ENCODE measurements at regions not wholly inside any gene's neighbourhood (a gene's known extent, or its start where the extent isn't known, plus 50 kb on each side); places are given as distances from the start of the nearest gene placed in this dataset.

- 96% methylated on average over 4 of the region's 4 CpGs for WGBS
- Histone ChIP-seq H3K79me1 (replicated peaks; ENCODE audit: low read length, poor library complexity, severe bottlenecking) (no peaks in the 10 kb centered on the region), H2BK5ac (ENCODE audit: low read depth, low read length, poor library complexity, severe bottlenecking) (no peak overlapping the region), H3K9ac (ENCODE audit: low read length) (no peak overlapping the region), H4K8ac (ENCODE audit: low read length) (no peak overlapping the region), H3K4me2 (ENCODE audit: low read length, poor library complexity, severe bottlenecking) (no peak overlapping the region), H3K18ac (ENCODE audit: low read depth in 1 of 2, low read length in 2 of 2) (no peak overlapping the region), H3K27me3 (ENCODE audit: control insufficient read depth in 1 of 2, insufficient read depth in 1 of 2, low read length in 2 of 2) (no peaks in the 10 kb centered on the region), H2AFZ (ENCODE audit: low read depth, low read length) (no peak overlapping the region), H3K4ac (ENCODE audit: low read depth in 1 of 2, low read length in 2 of 2) (no peak overlapping the region), H3K27ac (ENCODE audit: low read length, poor library complexity, severe bottlenecking) (no peak overlapping the region), H2AK5ac (ENCODE audit: low read length, severe bottlenecking) (no peak overlapping the region), H2BK15ac (ENCODE audit: low read depth, poor library complexity, severe bottlenecking) (no peak overlapping the region), H3K9me3 (ENCODE audit: control insufficient read depth, low read length) (no peaks in the 10 kb centered on the region), H2BK12ac (ENCODE audit: low read length in 2 of 2) (no peak overlapping the region), H4K91ac (ENCODE audit: low read length) (no peak overlapping the region), H3K14ac (ENCODE audit: low read length in 2 of 2) (no peak overlapping the region), H2BK120ac (ENCODE audit: low read depth, low read length) (no peak overlapping the region), H3K4me3 (ENCODE audit: insufficient read depth in 1 of 2, low read depth in 1 of 2, low read length in 2 of 2) (no peak overlapping the region), H3K36me3 (ENCODE audit: control insufficient read depth in 1 of 2, insufficient read depth in 2 of 2, low read depth in 1 of 2, low read length in 2 of 2) (no peaks in the 10 kb centered on the region), H3K23ac (ENCODE audit: low read length in 2 of 2) (no peak overlapping the region), H3K4me1 (ENCODE audit: control insufficient read depth, insufficient read depth, low read depth, low read length) (peaks cover 7% of the 10 kb centered on the region)
- DNase-seq = no peak
Observed at GRCh38 chr6:3963426-3963825, 114.3 kb downstream of the FAM50B start.

- Histone ChIP-seq H2BK15ac (ENCODE audit: low read depth, poor library complexity, severe bottlenecking) (no peak overlapping the region), H3K36me3 (ENCODE audit: control insufficient read depth in 1 of 2, insufficient read depth in 2 of 2, low read depth in 1 of 2, low read length in 2 of 2) (no peaks in the 10 kb centered on the region), H2AK5ac (ENCODE audit: low read length, severe bottlenecking) (no peak overlapping the region), H3K27ac (ENCODE audit: low read length, poor library complexity, severe bottlenecking) (no peak overlapping the region), H3K4me2 (ENCODE audit: low read length, poor library complexity, severe bottlenecking) (peak overlapping the region; percentile 33), H2BK120ac (ENCODE audit: low read depth, low read length) (no peak overlapping the region), H3K4me3 (ENCODE audit: insufficient read depth in 1 of 2, low read depth in 1 of 2, low read length in 2 of 2) (no peak overlapping the region), H3K9me3 (ENCODE audit: control insufficient read depth, low read length) (no peaks in the 10 kb centered on the region), H3K79me1 (replicated peaks; ENCODE audit: low read length, poor library complexity, severe bottlenecking) (no peaks in the 10 kb centered on the region), H3K4me1 (ENCODE audit: control insufficient read depth, insufficient read depth, low read depth, low read length) (peaks cover 9% of the 10 kb centered on the region), H2BK5ac (ENCODE audit: low read depth, low read length, poor library complexity, severe bottlenecking) (no peak overlapping the region), H2AFZ (ENCODE audit: low read depth, low read length) (no peak overlapping the region), H3K4ac (ENCODE audit: low read depth in 1 of 2, low read length in 2 of 2) (no peak overlapping the region), H4K91ac (ENCODE audit: low read length) (no peak overlapping the region), H3K9ac (ENCODE audit: low read length) (no peak overlapping the region), H3K23ac (ENCODE audit: low read length in 2 of 2) (no peak overlapping the region), H3K27me3 (ENCODE audit: control insufficient read depth in 1 of 2, insufficient read depth in 1 of 2, low read length in 2 of 2) (no peaks in the 10 kb centered on the region), H4K8ac (ENCODE audit: low read length) (no peak overlapping the region), H3K14ac (ENCODE audit: low read length in 2 of 2) (no peak overlapping the region), H2BK12ac (ENCODE audit: low read length in 2 of 2) (no peak overlapping the region), H3K18ac (ENCODE audit: low read depth in 1 of 2, low read length in 2 of 2) (no peak overlapping the region)
- WGBS = 80% methylated on average over 12 of the region's 12 CpGs
- no peak for DNase-seq
Observed at GRCh38 chr6:3965071-3965718, 113.7 kb downstream of the FAM217A start.

- Histone ChIP-seq H4K8ac (ENCODE audit: low read length) (no peak overlapping the region), H3K9me3 (ENCODE audit: control insufficient read depth, low read length) (no peaks in the 10 kb centered on the region), H3K4me3 (ENCODE audit: insufficient read depth in 1 of 2, low read depth in 1 of 2, low read length in 2 of 2) (no peak overlapping the region), H3K9ac (ENCODE audit: low read length) (no peak overlapping the region), H3K14ac (ENCODE audit: low read length in 2 of 2) (no peak overlapping the region), H3K27ac (ENCODE audit: low read length, poor library complexity, severe bottlenecking) (no peak overlapping the region), H2BK12ac (ENCODE audit: low read length in 2 of 2) (no peak overlapping the region), H3K4me1 (ENCODE audit: control insufficient read depth, insufficient read depth, low read depth, low read length) (peaks cover 2% of the 10 kb centered on the region), H2BK120ac (ENCODE audit: low read depth, low read length) (no peak overlapping the region), H3K23ac (ENCODE audit: low read length in 2 of 2) (no peak overlapping the region), H2BK5ac (ENCODE audit: low read depth, low read length, poor library complexity, severe bottlenecking) (no peak overlapping the region), H3K18ac (ENCODE audit: low read depth in 1 of 2, low read length in 2 of 2) (no peak overlapping the region), H3K79me1 (replicated peaks; ENCODE audit: low read length, poor library complexity, severe bottlenecking) (no peaks in the 10 kb centered on the region), H3K36me3 (ENCODE audit: control insufficient read depth in 1 of 2, insufficient read depth in 2 of 2, low read depth in 1 of 2, low read length in 2 of 2) (no peaks in the 10 kb centered on the region), H2AK5ac (ENCODE audit: low read length, severe bottlenecking) (no peak overlapping the region), H3K27me3 (ENCODE audit: control insufficient read depth in 1 of 2, insufficient read depth in 1 of 2, low read length in 2 of 2) (no peaks in the 10 kb centered on the region), H3K4ac (ENCODE audit: low read depth in 1 of 2, low read length in 2 of 2) (no peak overlapping the region), H2BK15ac (ENCODE audit: low read depth, poor library complexity, severe bottlenecking) (no peak overlapping the region), H4K91ac (ENCODE audit: low read length) (no peak overlapping the region), H3K4me2 (ENCODE audit: low read length, poor library complexity, severe bottlenecking) (no peak overlapping the region), H2AFZ (ENCODE audit: low read depth, low read length) (no peak overlapping the region)
- WGBS = over 99% methylated on average over 9 of the region's 9 CpGs
- DNase-seq = no peak
Observed at GRCh38 chr6:3966426-3966825, 112.5 kb downstream of the FAM217A start.

- Histone ChIP-seq H4K91ac (ENCODE audit: low read length) (no peak overlapping the region), H3K23ac (ENCODE audit: low read length in 2 of 2) (no peak overlapping the region), H3K27me3 (ENCODE audit: control insufficient read depth in 1 of 2, insufficient read depth in 1 of 2, low read length in 2 of 2) (no peaks in the 10 kb centered on the region), H3K4me1 (ENCODE audit: control insufficient read depth, insufficient read depth, low read depth, low read length) (peaks cover 2% of the 10 kb centered on the region), H3K4ac (ENCODE audit: low read depth in 1 of 2, low read length in 2 of 2) (no peak overlapping the region), H3K14ac (ENCODE audit: low read length in 2 of 2) (no peak overlapping the region), H4K8ac (ENCODE audit: low read length) (no peak overlapping the region), H2AFZ (ENCODE audit: low read depth, low read length) (no peak overlapping the region), H3K4me2 (ENCODE audit: low read length, poor library complexity, severe bottlenecking) (no peak overlapping the region), H3K79me1 (replicated peaks; ENCODE audit: low read length, poor library complexity, severe bottlenecking) (no peaks in the 10 kb centered on the region), H3K18ac (ENCODE audit: low read depth in 1 of 2, low read length in 2 of 2) (no peak overlapping the region), H2BK15ac (ENCODE audit: low read depth, poor library complexity, severe bottlenecking) (no peak overlapping the region), H2BK5ac (ENCODE audit: low read depth, low read length, poor library complexity, severe bottlenecking) (no peak overlapping the region), H2BK120ac (ENCODE audit: low read depth, low read length) (no peak overlapping the region), H3K27ac (ENCODE audit: low read length, poor library complexity, severe bottlenecking) (no peak overlapping the region), H3K9me3 (ENCODE audit: control insufficient read depth, low read length) (no peaks in the 10 kb centered on the region), H3K4me3 (ENCODE audit: insufficient read depth in 1 of 2, low read depth in 1 of 2, low read length in 2 of 2) (no peak overlapping the region), H2BK12ac (ENCODE audit: low read length in 2 of 2) (no peak overlapping the region), H3K9ac (ENCODE audit: low read length) (no peak overlapping the region), H3K36me3 (ENCODE audit: control insufficient read depth in 1 of 2, insufficient read depth in 2 of 2, low read depth in 1 of 2, low read length in 2 of 2) (no peaks in the 10 kb centered on the region), H2AK5ac (ENCODE audit: low read length, severe bottlenecking) (no peak overlapping the region)
- 94% methylated on average over 5 of the region's 5 CpGs for WGBS
- DNase-seq = no peak
Observed at GRCh38 chr6:3970097-3970496, 108.8 kb downstream of the FAM217A start.

Measured in mesenchymal stem cell (in vitro differentiated cells and primary cell).